Stimulated activated naive B cell treated with anti-CD40 and anti-IgM and Interleukin-4, amounts not matched to agents 10 μg/mL and 1 μg/mL and 100 μg/mL, for 72 hours (primary cell): ENCODE measurements at regions not wholly inside any gene's neighbourhood (a gene's known extent, or its start where the extent isn't known, plus 50 kb on each side); places are given as distances from the start of the nearest gene placed in this dataset.
"Not testable (repeated sequence)": the region's sequence is repeated elsewhere in the genome, so short reads cannot be mapped to it uniquely, and the experiment has no call there.

Experiments
- ATAC-seq, 2 donors: fragments of 150-1000 bp; cut with Tn5 transposase; replicated peaks; 2 replicates each; pipeline ENCODE4 v1.10.0; 2021; ENCODE audit warnings: moderate library complexity in 1 of 2
- DNase-seq: peaks from one replicate; pipeline ENCODE4 v3.0.0; 2021
- H3K27ac Mint-ChIP-seq: one replicate; pipeline ENCODE4 v1.8.0; 2022; ENCODE audit warnings: mild to moderate bottlenecking, mixed read lengths
- H3K27me3 Mint-ChIP-seq, 2 donors: one replicate each; pipeline ENCODE4 v1.8.0; 2022; ENCODE audit warnings: mixed read lengths in 2 of 2
- H3K36me3 Mint-ChIP-seq, 2 donors: one replicate each; pipeline ENCODE4 v1.8.0; 2022; ENCODE audit warnings: mixed read lengths in 2 of 2, mild to moderate bottlenecking in 1 of 2
- H3K4me1 Mint-ChIP-seq, 2 donors: one replicate each; pipeline ENCODE4 v1.8.0; 2022; ENCODE audit warnings: mixed read lengths in 2 of 2, mild to moderate bottlenecking in 1 of 2
- H3K4me3 Mint-ChIP-seq, 2 donors: one replicate each; pipeline ENCODE4 v1.8.0; 2022; ENCODE audit warnings: mild to moderate bottlenecking in 2 of 2, mixed read lengths in 2 of 2, moderate library complexity in 1 of 2
- H3K9me3 Mint-ChIP-seq, 2 donors: one replicate each; pipeline ENCODE4 v1.8.0; 2022; ENCODE audit warnings: mixed read lengths in 2 of 2, mild to moderate bottlenecking in 1 of 2

- Mint-ChIP-seq H3K4me3 (no peak overlapping the region), H3K27ac (no peak overlapping the region), H3K9me3 (peaks cover 0 to 2% of the 10 kb centered on the region in 2 donors), H3K27me3 (no peaks in the 10 kb centered on the region), H3K4me1 (no peaks in the 10 kb centered on the region), H3K36me3 (no peaks in the 10 kb centered on the region)
- DNase-seq (no peak), ATAC-seq (no peak)
Measured at GRCh38 chr7:114789161-114789560, 132.7 kb upstream of the MDFIC start.

GRCh38 chr7:114789871-114790311, 132.0 kb upstream of the MDFIC start:
- Mint-ChIP-seq H3K4me3 (no peak overlapping the region), H3K27ac (no peak overlapping the region), H3K27me3 (no peaks in the 10 kb centered on the region), H3K36me3 (no peaks in the 10 kb centered on the region), H3K4me1 (no peaks in the 10 kb centered on the region), H3K9me3 (peaks cover 0 to 2% of the 10 kb centered on the region in 2 donors)
- no peak for DNase-seq
- ATAC-seq: no peak

- ATAC-seq (no peak), DNase-seq (no peak)
- Mint-ChIP-seq H3K4me3 (no peak overlapping the region), H3K27me3 (no peaks in the 10 kb centered on the region), H3K36me3 (no peaks in the 10 kb centered on the region), H3K27ac (no peak overlapping the region), H3K4me1 (no peaks in the 10 kb centered on the region), H3K9me3 (peaks cover 0 to 2% of the 10 kb centered on the region in 2 donors)
Measured at GRCh38 chr7:114790521-114790920, 131.4 kb upstream of the MDFIC start.

GRCh38 chr7:114791771-114792170, 130.1 kb upstream of the MDFIC start:
- Mint-ChIP-seq H3K4me1 (no peaks in the 10 kb centered on the region), H3K36me3 (no peaks in the 10 kb centered on the region), H3K27me3 (no peaks in the 10 kb centered on the region), H3K4me3 (no peak overlapping the region), H3K27ac (no peak overlapping the region), H3K9me3 (peaks cover 0 to 2% of the 10 kb centered on the region in 2 donors)
- ATAC-seq: no peak
- DNase-seq: no peak

DNA sequence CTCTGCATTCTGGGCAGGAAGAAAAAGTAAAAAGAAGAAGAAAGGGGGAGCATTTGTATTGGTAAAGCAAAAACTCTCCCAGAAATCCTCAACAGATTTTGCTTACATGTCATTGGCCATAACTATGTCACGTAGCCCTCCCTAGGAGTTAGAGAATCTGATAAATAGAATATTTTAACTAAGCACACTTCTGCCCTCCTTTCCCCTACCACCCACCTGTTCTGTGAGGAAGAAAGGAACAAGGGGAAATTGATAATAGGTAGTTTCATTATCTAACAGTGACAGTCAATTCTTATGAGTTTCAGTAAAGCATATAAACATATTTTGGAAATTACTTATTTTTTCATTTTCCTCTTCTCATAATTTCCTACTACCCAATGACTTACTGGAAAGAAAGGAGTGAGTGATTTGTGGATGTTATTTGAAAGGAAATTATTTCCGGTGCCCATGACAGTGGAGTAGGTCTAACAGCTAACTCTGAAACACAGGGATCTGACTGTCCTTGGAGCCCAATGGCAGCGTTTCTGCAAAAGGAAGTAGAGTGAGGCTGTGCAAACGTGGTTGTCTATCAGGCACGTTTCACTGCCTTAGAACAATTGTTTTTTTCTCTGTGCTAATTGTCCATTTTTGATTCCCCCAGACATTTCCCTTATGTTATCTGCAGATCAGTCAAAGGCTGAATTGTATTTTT, 128.6 kb upstream of the MDFIC start:
- H3K27ac Mint-ChIP-seq: no peak overlapping the region
- H3K9me3 Mint-ChIP-seq: peaks cover 0 to 2% of the 10 kb centered on the region in 2 donors
- ATAC-seq (no peak), DNase-seq (no peak)
- H3K4me3 Mint-ChIP-seq: no peak overlapping the region
- H3K27me3 Mint-ChIP-seq: no peaks in the 10 kb centered on the region
- no peaks in the 10 kb centered on the region for H3K4me1 Mint-ChIP-seq
- no peaks in the 10 kb centered on the region for H3K36me3 Mint-ChIP-seq

DNA sequence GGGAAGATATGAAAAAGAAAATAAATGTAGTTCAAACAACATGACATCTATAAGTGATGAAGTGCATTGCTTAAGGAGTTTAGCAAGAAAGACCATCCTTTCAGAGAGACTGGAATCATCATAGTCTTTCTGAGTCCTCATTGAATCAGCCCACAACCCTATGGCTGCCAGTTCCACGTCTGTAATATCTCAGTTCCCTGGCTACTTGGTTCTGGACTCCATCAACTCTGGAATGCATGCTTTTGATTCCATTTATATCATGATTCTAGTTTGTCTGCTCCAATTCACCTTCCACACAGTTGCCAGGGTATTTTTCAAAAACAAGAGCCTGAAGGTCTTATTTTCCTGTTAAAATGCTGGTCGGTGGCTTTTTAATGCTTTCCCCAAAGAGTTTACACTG, 126.4 kb upstream of the MDFIC start:
- H3K36me3 Mint-ChIP-seq: no peaks in the 10 kb centered on the region
- H3K27me3 Mint-ChIP-seq: no peaks in the 10 kb centered on the region
- no peaks in the 10 kb centered on the region for H3K9me3 Mint-ChIP-seq
- no peak for DNase-seq
- H3K4me3 Mint-ChIP-seq: no peak overlapping the region
- no peak overlapping the region for H3K27ac Mint-ChIP-seq
- no peak for ATAC-seq
- H3K4me1 Mint-ChIP-seq: no peaks in the 10 kb centered on the region

DNA sequence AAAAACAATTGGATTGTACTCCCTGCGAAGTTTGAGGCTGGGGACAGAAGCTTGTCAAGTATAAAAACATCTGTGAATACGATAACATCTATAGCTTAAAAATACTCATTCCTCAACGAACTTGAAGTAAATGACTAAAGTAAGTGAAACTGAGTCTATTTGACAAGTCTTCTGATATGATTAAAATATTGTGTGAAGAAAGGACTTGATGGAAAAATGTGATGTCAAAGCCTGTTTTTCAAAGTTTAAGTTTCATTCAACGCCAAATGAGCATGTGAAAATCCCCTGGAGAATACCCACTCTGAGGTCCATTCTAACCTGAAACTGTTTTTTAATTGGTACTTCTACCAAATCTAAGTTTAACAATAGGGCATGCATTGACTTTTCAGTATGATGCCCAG, 122.3 kb upstream of the MDFIC start:
- no peaks in the 10 kb centered on the region for H3K9me3 Mint-ChIP-seq
- H3K27ac Mint-ChIP-seq: no peak overlapping the region
- DNase-seq (no peak), ATAC-seq (no peak)
- H3K27me3 Mint-ChIP-seq: no peaks in the 10 kb centered on the region
- H3K4me3 Mint-ChIP-seq: no peak overlapping the region
- no peaks in the 10 kb centered on the region for H3K36me3 Mint-ChIP-seq
- no peaks in the 10 kb centered on the region for H3K4me1 Mint-ChIP-seq

DNA sequence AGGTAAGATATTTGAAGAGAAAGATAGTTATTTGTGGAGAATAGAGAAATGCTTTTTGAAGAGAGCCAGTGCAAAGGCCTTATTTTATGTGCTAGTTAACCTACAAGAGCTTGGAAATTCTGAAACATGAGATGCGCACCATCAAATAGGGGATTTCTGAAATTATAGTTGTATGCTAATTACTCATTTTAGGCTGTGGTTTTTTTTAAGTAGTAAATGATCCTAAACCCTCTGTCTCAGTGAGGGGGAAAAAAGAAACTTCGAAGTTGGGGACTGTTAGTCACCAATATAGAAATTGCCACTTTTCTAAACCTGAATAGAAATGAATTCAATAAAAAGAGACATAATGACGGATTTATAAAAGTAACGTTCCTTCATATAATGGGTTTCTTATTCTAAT, 119.3 kb upstream of the MDFIC start:
- no peaks in the 10 kb centered on the region for H3K9me3 Mint-ChIP-seq
- no peak overlapping the region for H3K4me3 Mint-ChIP-seq
- H3K36me3 Mint-ChIP-seq: no peaks in the 10 kb centered on the region
- DNase-seq: no peak
- ATAC-seq: no peak
- H3K27ac Mint-ChIP-seq: no peak overlapping the region
- H3K4me1 Mint-ChIP-seq: no peaks in the 10 kb centered on the region
- no peaks in the 10 kb centered on the region for H3K27me3 Mint-ChIP-seq

DNA sequence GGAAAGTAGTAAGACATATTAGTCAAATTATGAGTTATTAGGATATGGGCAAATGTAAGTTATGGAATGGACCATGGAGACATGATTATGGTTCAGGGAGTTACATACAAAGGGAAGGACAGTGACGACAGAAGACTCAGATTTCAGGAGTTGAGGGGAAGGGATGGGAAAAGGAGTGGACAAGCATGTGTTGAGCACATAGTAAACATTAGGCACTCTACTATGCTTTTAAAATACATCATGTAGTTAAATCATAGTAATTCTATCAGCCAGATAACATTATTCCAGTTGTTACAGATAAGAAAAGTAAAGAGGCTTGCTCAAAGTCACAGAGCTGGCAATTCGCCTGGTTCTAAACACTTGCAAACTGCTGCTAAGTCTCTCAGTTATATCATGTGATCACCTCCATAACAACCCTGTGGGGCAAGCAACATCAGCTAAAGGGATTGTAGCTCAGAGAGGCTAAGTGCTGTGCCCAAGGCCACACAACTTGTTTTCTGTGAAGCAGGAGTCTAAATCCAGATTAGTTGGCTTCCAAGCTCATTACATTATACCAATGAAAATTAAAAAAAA, 115.2 kb upstream of the MDFIC start:
- no peaks in the 10 kb centered on the region for H3K4me1 Mint-ChIP-seq
- H3K27ac Mint-ChIP-seq: no peak overlapping the region
- H3K27me3 Mint-ChIP-seq: peaks cover 0 to 9% of the 10 kb centered on the region in 2 donors
- H3K4me3 Mint-ChIP-seq: no peak overlapping the region
- DNase-seq: no peak
- no peaks in the 10 kb centered on the region for H3K36me3 Mint-ChIP-seq
- ATAC-seq: no peak
- no peaks in the 10 kb centered on the region for H3K9me3 Mint-ChIP-seq

DNA sequence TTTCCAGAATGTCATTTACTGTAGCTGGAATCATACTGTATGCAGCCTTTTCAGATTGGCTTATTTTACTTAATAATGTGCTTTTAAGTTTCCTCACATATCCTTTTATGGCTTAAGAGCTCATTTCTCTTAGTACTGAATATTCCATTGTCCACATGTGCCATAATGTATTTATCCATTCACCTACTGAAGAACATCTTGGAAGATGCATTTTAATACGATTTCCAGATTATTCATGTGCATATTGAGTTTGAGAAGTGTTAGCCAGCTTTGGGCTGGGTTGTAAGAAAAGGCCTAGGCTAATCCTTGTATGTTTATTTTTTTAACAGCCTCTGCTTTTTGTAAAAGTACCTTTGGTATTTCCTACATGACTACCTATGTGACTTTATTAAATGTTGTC, 109.3 kb upstream of the MDFIC start:
- no peaks in the 10 kb centered on the region for H3K36me3 Mint-ChIP-seq
- no peaks in the 10 kb centered on the region for H3K4me1 Mint-ChIP-seq
- ATAC-seq (no peak), DNase-seq (no peak)
- peaks cover 0 to 9% of the 10 kb centered on the region in 2 donors for H3K27me3 Mint-ChIP-seq
- no peak overlapping the region for H3K27ac Mint-ChIP-seq
- no peaks in the 10 kb centered on the region for H3K9me3 Mint-ChIP-seq
- no peak overlapping the region for H3K4me3 Mint-ChIP-seq

DNA sequence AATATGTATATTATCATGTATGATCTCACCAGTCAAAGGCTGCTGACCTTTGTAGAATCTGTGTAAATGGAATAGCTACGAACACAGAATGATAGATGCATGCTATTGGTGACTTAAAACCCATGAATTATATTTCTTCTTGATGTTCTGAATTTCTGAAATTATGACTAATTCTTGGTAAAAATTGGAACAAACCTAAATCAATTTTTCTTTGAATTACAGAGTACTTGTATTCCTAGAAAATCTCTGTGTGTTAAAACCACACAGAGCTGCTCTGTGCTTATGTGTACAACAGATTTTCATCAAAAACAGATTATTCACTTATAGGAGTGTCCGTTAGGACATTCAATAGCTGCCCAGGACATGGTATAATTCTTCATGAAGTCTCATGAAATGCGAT, 108.3 kb upstream of the MDFIC start:
- Mint-ChIP-seq H3K36me3 (no peaks in the 10 kb centered on the region), H3K9me3 (no peaks in the 10 kb centered on the region), H3K27ac (no peak overlapping the region), H3K4me3 (no peak overlapping the region), H3K27me3 (peaks cover 0 to 9% of the 10 kb centered on the region in 2 donors), H3K4me1 (no peaks in the 10 kb centered on the region)
- DNase-seq (no peak), ATAC-seq (no peak)

DNA sequence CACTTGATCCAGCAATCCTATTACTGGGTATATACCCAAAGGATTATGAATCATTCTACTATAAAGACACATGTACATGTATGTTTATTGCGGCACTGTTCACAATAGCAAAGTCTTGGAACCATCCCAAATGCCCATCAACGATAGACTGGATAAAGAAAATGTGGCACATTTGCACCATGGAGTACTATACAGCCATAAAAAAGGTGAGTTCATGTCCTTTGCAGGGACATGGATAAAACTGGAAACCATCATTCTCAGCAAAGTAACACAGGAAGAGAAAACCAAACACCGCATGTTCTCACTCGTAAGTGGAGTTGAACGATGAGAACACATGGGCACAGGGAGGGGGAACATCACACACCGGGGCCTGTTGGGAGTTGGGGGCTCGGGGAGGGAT, 104.9 kb upstream of the MDFIC start:
- not testable (repeated sequence) for H3K9me3 Mint-ChIP-seq, H3K36me3 Mint-ChIP-seq, H3K27me3 Mint-ChIP-seq, H3K4me1 Mint-ChIP-seq, ATAC-seq, DNase-seq, H3K4me3 Mint-ChIP-seq, H3K27ac Mint-ChIP-seq

DNA sequence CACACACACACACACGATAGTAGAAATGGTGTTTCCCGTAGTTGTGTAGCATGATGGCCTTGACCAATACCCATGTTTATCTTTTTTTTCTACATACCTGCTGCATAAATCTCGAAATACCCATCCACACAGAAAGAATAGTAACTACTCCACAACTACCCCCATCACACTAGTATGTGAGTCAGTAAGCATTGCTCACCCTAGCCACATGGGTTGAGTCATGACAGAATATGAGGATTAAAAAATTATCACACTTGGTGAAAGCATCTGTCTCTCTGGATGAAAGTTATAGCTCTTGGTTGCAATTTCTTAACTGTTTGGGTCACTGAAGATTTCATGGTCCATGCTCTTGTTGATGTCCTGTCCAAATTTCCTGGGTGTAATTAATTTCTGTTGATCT, 103.4 kb upstream of the MDFIC start:
- no peaks in the 10 kb centered on the region for H3K36me3 Mint-ChIP-seq

DNA sequence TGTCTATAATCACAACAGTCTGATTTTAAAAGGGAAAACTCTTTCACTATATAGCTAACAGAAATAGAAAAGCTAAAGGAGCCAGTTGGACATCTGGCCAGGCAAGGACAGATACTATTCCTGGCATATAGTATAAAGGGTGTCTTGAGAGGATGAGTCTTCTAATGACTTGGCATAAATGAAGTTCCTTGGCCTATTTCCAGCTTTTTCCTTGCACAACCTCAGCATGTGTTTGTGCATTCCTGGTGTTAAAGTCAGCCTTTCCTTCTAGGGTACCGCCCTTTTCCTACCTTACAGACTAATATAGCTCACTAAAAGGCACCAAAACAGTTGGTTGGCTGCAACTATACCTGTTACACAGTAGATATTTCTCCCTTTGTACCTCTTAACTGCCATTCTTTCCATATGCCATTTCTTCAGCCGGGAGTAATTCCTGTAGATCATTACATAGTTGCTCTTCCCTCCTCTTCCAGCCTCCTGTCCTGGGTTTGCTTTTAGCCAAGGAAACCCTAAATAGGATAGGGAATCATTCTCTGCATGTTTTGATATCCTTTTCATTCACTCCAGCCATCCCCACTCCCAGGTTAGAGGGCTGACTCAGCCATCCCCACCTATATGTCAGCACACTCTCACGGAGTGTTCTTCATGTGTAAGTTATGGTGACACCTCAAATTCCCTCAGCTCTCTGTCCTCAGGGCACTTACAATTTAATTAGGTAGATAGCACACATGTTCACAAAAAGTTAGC, 102.1 kb upstream of the MDFIC start:
- Mint-ChIP-seq H3K4me3 (no peak overlapping the region), H3K9me3 (no peaks in the 10 kb centered on the region), H3K36me3 (no peaks in the 10 kb centered on the region), H3K27me3 (peaks cover 0 to 4% of the 10 kb centered on the region in 2 donors), H3K4me1 (no peaks in the 10 kb centered on the region), H3K27ac (no peak overlapping the region)
- ATAC-seq: no peak
- no peak for DNase-seq

More for the DNA sequence above, 103.4 kb upstream of the MDFIC start:
- Mint-ChIP-seq H3K4me1 (no peaks in the 10 kb centered on the region), H3K4me3 (no peak overlapping the region), H3K9me3 (no peaks in the 10 kb centered on the region), H3K27me3 (peaks cover 0 to 4% of the 10 kb centered on the region in 2 donors), H3K27ac (no peak overlapping the region)
- ATAC-seq: no peak
- DNase-seq: no peak
